ENCODE measurements at regions not wholly inside any gene's neighbourhood (a gene's known extent, or its start where the extent isn't known, plus 50 kb on each side); places are given as distances from the start of the nearest gene placed in this dataset.

DNA sequence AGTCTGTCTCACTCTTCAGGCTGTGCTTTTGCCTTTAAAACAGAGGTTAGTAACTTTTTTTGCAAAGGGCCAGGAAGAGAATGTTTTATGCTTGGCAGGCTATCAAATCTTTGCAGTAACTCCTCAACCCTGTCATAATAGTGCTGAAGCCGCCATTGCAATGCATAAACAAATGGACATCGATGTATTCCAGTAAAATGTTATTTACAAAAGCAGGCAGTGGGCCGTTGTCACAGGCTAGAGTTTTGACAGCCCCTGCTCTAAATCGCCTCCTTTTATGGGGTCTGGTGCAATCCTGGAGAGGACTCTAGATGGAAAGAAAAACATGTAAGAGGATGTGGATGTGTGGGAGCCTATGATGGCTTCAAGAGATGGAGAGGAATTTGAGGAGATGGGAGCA, 568.3 kb downstream of the TYW1 start:
- TF ChIP-seq SP2 (IDR thresholded peaks at IDR 0.05; ENCODE audit: low read length), result no peak
- no peak for TF ChIP-seq TAF7 (optimal IDR thresholded peaks at IDR 0.05; ENCODE audit: borderline replicate concordance, low read depth, low read length)
- TF ChIP-seq, protein P1, sequence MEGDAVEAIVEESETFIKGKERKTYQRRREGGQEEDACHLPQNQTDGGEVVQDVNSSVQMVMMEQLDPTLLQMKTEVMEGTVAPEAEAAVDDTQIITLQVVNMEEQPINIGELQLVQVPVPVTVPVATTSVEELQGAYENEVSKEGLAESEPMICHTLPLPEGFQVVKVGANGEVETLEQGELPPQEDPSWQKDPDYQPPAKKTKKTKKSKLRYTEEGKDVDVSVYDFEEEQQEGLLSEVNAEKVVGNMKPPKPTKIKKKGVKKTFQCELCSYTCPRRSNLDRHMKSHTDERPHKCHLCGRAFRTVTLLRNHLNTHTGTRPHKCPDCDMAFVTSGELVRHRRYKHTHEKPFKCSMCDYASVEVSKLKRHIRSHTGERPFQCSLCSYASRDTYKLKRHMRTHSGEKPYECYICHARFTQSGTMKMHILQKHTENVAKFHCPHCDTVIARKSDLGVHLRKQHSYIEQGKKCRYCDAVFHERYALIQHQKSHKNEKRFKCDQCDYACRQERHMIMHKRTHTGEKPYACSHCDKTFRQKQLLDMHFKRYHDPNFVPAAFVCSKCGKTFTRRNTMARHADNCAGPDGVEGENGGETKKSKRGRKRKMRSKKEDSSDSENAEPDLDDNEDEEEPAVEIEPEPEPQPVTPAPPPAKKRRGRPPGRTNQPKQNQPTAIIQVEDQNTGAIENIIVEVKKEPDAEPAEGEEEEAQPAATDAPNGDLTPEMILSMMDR (IDR thresholded peaks at IDR 0.05; ENCODE audit: control extremely low read depth in 1 of 3, insufficient read depth in 1 of 3, low read depth in 1 of 3, low read length in 3 of 3), result no peak
- no peak for TF ChIP-seq JUN (IDR thresholded peaks at IDR 0.05; ENCODE audit: low read depth, low read length)
- no peak for TF ChIP-seq SUZ12 (IDR thresholded peaks at IDR 0.05; ENCODE audit: low read length)
- TF ChIP-seq, protein P2, sequence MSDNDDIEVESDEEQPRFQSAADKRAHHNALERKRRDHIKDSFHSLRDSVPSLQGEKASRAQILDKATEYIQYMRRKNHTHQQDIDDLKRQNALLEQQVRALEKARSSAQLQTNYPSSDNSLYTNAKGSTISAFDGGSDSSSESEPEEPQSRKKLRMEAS (IDR thresholded peaks at IDR 0.05), result no peak

All from H1 (cell line).